Caco-2 (cell line): ENCODE measurements at regions not wholly inside any gene's neighbourhood (a gene's known extent, or its start where the extent isn't known, plus 50 kb on each side); places are given as distances from the start of the nearest gene placed in this dataset.
"Not testable (repeated sequence)": the region's sequence is repeated elsewhere in the genome, so short reads cannot be mapped to it uniquely, and the experiment has no call there.

Experiments
- BruUV-seq: library from RNA; stranded (reverse); fragments of 400-500 nt; replicated peaks from 2 replicates; lab custom pipeline; 2021; lab: Mats Ljungman, UMichigan
- CTCF ChIA-PET: fragments of 300-600 bp; sonication (Branson Sonifier 250); formaldehyde crosslinking; loops from one replicate; lab custom pipeline; 2022; ENCODE audit warnings: antibody characterized with exemption; lab: Charles Lee
- POLR2A ChIA-PET: fragments of 300-600 bp; sonication (Branson Sonifier 250); formaldehyde crosslinking; loops from one replicate; lab custom pipeline; 2022; ENCODE audit warnings: antibody characterized with exemption; lab: Charles Lee
- DNase-seq, 2 experiments: peaks; one replicate each; pipeline versions ENCODE4 v3.0.0 to v3.0.0-alpha.2; 2020 to 2022
- H3K27me3 ChIP-seq: replicated peaks from 2 replicates; pipeline ENCODE4 v1.6.0; 2011; ENCODE audit warnings: low read length; ENCODE audit not compliant: control insufficient read depth, insufficient read depth
- H3K36me3 ChIP-seq: 2 replicates; pipeline ENCODE4 v1.5.1; 2011; ENCODE audit warnings: low read length; ENCODE audit not compliant: control insufficient read depth, insufficient read depth
- H3K4me1 ChIP-seq: fragments of 250-450 bp; sonication (Bioruptor Pico); 2 replicates; pipeline ENCODE4 v1.5.1; 2020; ENCODE audit warnings: mild to moderate bottlenecking
- H3K4me3 ChIP-seq: 2 replicates; pipeline ENCODE4 v1.5.1; 2011; ENCODE audit warnings: low read depth, mild to moderate bottlenecking, control low read depth, low read length
- H3K9me3 ChIP-seq: fragments of 250-450 bp; sonication (Bioruptor Pico); 2 replicates; pipeline ENCODE4 v1.5.1; 2020; ENCODE audit warnings: mild to moderate bottlenecking, moderate library complexity
- H3K27ac Mint-ChIP-seq: one replicate; pipeline ENCODE4 v1.8.0; 2022; ENCODE audit warnings: mixed read lengths; ENCODE audit not compliant: unreplicated experiment
- H3K27me3 Mint-ChIP-seq: one replicate; pipeline ENCODE4 v1.8.0; 2022; ENCODE audit warnings: mixed read lengths; ENCODE audit not compliant: insufficient read depth, unreplicated experiment
- H3K36me3 Mint-ChIP-seq: one replicate; pipeline ENCODE4 v1.8.0; 2022; ENCODE audit warnings: mild to moderate bottlenecking, mixed read lengths; ENCODE audit not compliant: insufficient read depth, unreplicated experiment
- H3K4me1 Mint-ChIP-seq: one replicate; pipeline ENCODE4 v1.8.0; 2022; ENCODE audit warnings: low read depth, mixed read lengths; ENCODE audit not compliant: unreplicated experiment
- H3K4me3 Mint-ChIP-seq: one replicate; pipeline ENCODE4 v1.8.0; 2022; ENCODE audit warnings: mild to moderate bottlenecking, moderate library complexity, mixed read lengths; ENCODE audit not compliant: unreplicated experiment
- H3K9me3 Mint-ChIP-seq: one replicate; pipeline ENCODE4 v1.8.0; 2022; ENCODE audit warnings: mixed read lengths; ENCODE audit not compliant: unreplicated experiment
- CTCF ChIP-seq, 2 experiments: fragments of 200-600 bp in 1 of 2; IDR thresholded peaks; 1 replicate in 1 of 2; 2 replicates in 1 of 2; pipeline versions ENCODE4 v1.5.1 to v1.8.0; 2011 to 2022; ENCODE audit warnings: antibody characterized with exemption in 1 of 2, control low read depth in 1 of 2, inconsistent platforms in 1 of 2, low read depth in 1 of 2, low read length in 1 of 2, mild to moderate bottlenecking in 1 of 2, moderate library complexity in 1 of 2; ENCODE audit not compliant: insufficient read depth in 1 of 2, severe bottlenecking in 1 of 2, unreplicated experiment in 1 of 2
- intact Hi-C: fragments of 100-400 bp; cut with micrococcal nuclease; formaldehyde crosslinking; loops from one replicate; pipeline ENCODE4 v1.10.0; 2022; ENCODE audit not compliant: unreplicated experiment

GRCh38 chr12:7591531-7591930, 74.2 kb downstream of the APOBEC1 start:
- Histone ChIP-seq H3K27me3 (no peaks in the 10 kb centered on the region), H3K9me3 (peaks cover 11% of the 10 kb centered on the region), H3K4me1 (no peaks in the 10 kb centered on the region), H3K36me3 (no peaks in the 10 kb centered on the region), H3K4me3 (no peak overlapping the region)
- Mint-ChIP-seq H3K27me3 (peaks cover 8% of the 10 kb centered on the region), H3K27ac (no peak overlapping the region), H3K4me1 (no peaks in the 10 kb centered on the region), H3K4me3 (no peak overlapping the region), H3K36me3 (no peaks in the 10 kb centered on the region), H3K9me3 (peaks cover 20% of the 10 kb centered on the region)
- TF ChIP-seq CTCF (IDR thresholded peaks at IDR 0.05; ENCODE audit: insufficient read depth in 1 of 2, low read depth in 1 of 2, low read length in 1 of 2, severe bottlenecking in 1 of 2, unreplicated experiment in 1 of 2), result no peak
- DNase-seq, result no peak
- CTCF ChIA-PET, result no interaction called here
- POLR2A ChIA-PET, result no interaction called here
- BruUV-seq, result no TSS peak
- intact Hi-C loops, result no loop called here

- H3K27me3 Mint-ChIP-seq, intact Hi-C loops, DNase-seq, POLR2A ChIA-PET, H3K36me3 ChIP-seq, H3K9me3 ChIP-seq, CTCF ChIA-PET, H3K36me3 Mint-ChIP-seq, H3K4me3 ChIP-seq, H3K4me3 Mint-ChIP-seq, H3K4me1 Mint-ChIP-seq, H3K4me1 ChIP-seq, H3K27me3 ChIP-seq, BruUV-seq, H3K27ac Mint-ChIP-seq: not testable (repeated sequence)
- H3K9me3 Mint-ChIP-seq, result peaks cover 20% of the 10 kb centered on the region
Observed at GRCh38 chr12:7590085-7590484, 75.6 kb downstream of the APOBEC1 start.

- H3K27ac Mint-ChIP-seq, H3K4me3 Mint-ChIP-seq, H3K4me3 ChIP-seq, POLR2A ChIA-PET, H3K27me3 ChIP-seq, H3K36me3 Mint-ChIP-seq, BruUV-seq, H3K4me1 Mint-ChIP-seq, H3K9me3 ChIP-seq, H3K4me1 ChIP-seq, CTCF ChIA-PET, H3K36me3 ChIP-seq, H3K27me3 Mint-ChIP-seq: not testable (repeated sequence)
- TF ChIP-seq CTCF (IDR thresholded peaks at IDR 0.05; ENCODE audit: insufficient read depth in 1 of 2, low read depth in 1 of 2, low read length in 1 of 2, severe bottlenecking in 1 of 2, unreplicated experiment in 1 of 2), result peak; percentile 73 to 74
- peak; percentile 60 to 77 for DNase-seq
- intact Hi-C loops, result loop anchor here (1.0 kb wide), 1 partner anchor 49 kb away; no protein-coding TSS in a partner anchor
- H3K9me3 Mint-ChIP-seq, result peaks cover 20% of the 10 kb centered on the region
Observed at GRCh38 chr12:7588742-7589329, 76.9 kb downstream of the APOBEC1 start.

GRCh38 chr12:7584137-7584536, 80.6 kb upstream of the CD163 start:
- H3K27me3 Mint-ChIP-seq, H3K4me3 ChIP-seq, H3K4me3 Mint-ChIP-seq, H3K36me3 Mint-ChIP-seq, H3K36me3 ChIP-seq, H3K27me3 ChIP-seq, intact Hi-C loops, H3K4me1 Mint-ChIP-seq, BruUV-seq, H3K4me1 ChIP-seq, H3K9me3 ChIP-seq: not testable (repeated sequence)
- peak; percentile 68 to 82 for DNase-seq
- CTCF ChIA-PET, result interaction anchor here (0.7 kb wide), 1 partner anchor 302 kb away, joined by 4 read pairs; no protein-coding TSS in a partner anchor
- peaks cover 28% of the 10 kb centered on the region for H3K9me3 Mint-ChIP-seq
- POLR2A ChIA-PET, result interaction anchor here (0.5 kb wide), 1 partner anchor 144 kb away, joined by 4 read pairs; no protein-coding TSS in a partner anchor
- peak overlapping the region; percentile 46 for H3K27ac Mint-ChIP-seq
